ENCODE measurements at regions not wholly inside any gene's neighbourhood (a gene's known extent, or its start where the extent isn't known, plus 50 kb on each side); places are given as distances from the start of the nearest gene placed in this dataset.
A peak's percentile ranks its signal among the peaks of the same experiment; 100 is the strongest.
"Not testable (repeated sequence)": the region's sequence is repeated elsewhere in the genome, so short reads cannot be mapped to it uniquely, and the experiment has no call there.

GRCh38 chr4:96342790-96343455, 503.0 kb downstream of the PDHA2 start:
- no peak for DNase-seq

- no peak for DNase-seq
Observed at GRCh38 chr4:96343836-96344235, 503.9 kb downstream of the PDHA2 start.

- DNase-seq = no peak
Observed at GRCh38 chr4:96347582-96347981, 507.7 kb downstream of the PDHA2 start.

GRCh38 chr4:96352051-96352517, 512.2 kb downstream of the PDHA2 start:
- DNase-seq = peak; percentile 64

- no peak for DNase-seq
Observed at GRCh38 chr4:96354036-96354712, 514.3 kb downstream of the PDHA2 start.

GRCh38 chr4:96355414-96355813, 515.5 kb downstream of the PDHA2 start:
- no peak for DNase-seq

GRCh38 chr4:96356591-96357370, 516.9 kb downstream of the PDHA2 start:
- DNase-seq = no peak

GRCh38 chr4:96366632-96367031, 526.7 kb downstream of the PDHA2 start:
- no peak for DNase-seq

GRCh38 chr4:96375367-96375766, 535.5 kb downstream of the PDHA2 start:
- no peak for DNase-seq

- peak; percentile 36 for DNase-seq
Observed at GRCh38 chr4:96379524-96379923, 539.6 kb downstream of the PDHA2 start.

- DNase-seq = no peak
Observed at GRCh38 chr4:96380106-96380505, 540.2 kb downstream of the PDHA2 start.

GRCh38 chr4:96383349-96383748, 543.5 kb downstream of the PDHA2 start:
- DNase-seq = no peak

GRCh38 chr4:96389770-96390169, 549.9 kb downstream of the PDHA2 start:
- no peak for DNase-seq

- no peak for DNase-seq
Observed at GRCh38 chr4:96390404-96390803, 550.5 kb downstream of the PDHA2 start.

GRCh38 chr4:96395747-96396146, 555.9 kb downstream of the PDHA2 start:
- no peak for DNase-seq

GRCh38 chr4:96406742-96407141, 566.8 kb downstream of the PDHA2 start:
- no peak for DNase-seq

GRCh38 chr4:96407225-96407624, 567.3 kb downstream of the PDHA2 start:
- no peak for DNase-seq

GRCh38 chr4:96407738-96408463, 568.0 kb downstream of the PDHA2 start:
- no peak for DNase-seq

- not testable (repeated sequence) for DNase-seq
Observed at GRCh38 chr4:96414853-96415252, 575.0 kb downstream of the PDHA2 start.

- DNase-seq = no peak
Observed at GRCh38 chr4:96429657-96430056, 589.8 kb downstream of the PDHA2 start.

GRCh38 chr4:96431094-96431493, 591.2 kb downstream of the PDHA2 start:
- DNase-seq = no peak

GRCh38 chr4:96448315-96448872, 608.5 kb downstream of the PDHA2 start:
- no peak for DNase-seq

Data from NCI-H82 (cell line).